Effector memory CD8-positive, alpha-beta T cell (primary cell): ENCODE measurements at regions not wholly inside any gene's neighbourhood (a gene's known extent, or its start where the extent isn't known, plus 50 kb on each side); places are given as distances from the start of the nearest gene placed in this dataset.

ENCODE experiments used
- ATAC-seq: fragments of 150-1000 bp; cut with Tn5 transposase; replicated peaks from 2 replicates; pipeline ENCODE4 v1.10.0; 2021; ENCODE audit warnings: mild to moderate bottlenecking, moderate library complexity
- DNase-seq, 3 experiments: peaks; one replicate each; pipeline ENCODE4 v3.0.0; 2021
- H3K27ac Mint-ChIP-seq, 2 donors: one replicate each; pipeline ENCODE4 v1.8.0; 2022; ENCODE audit warnings: mild to moderate bottlenecking in 2 of 2, mixed read lengths in 2 of 2, moderate library complexity in 2 of 2
- H3K27me3 Mint-ChIP-seq, 2 donors: one replicate each; pipeline ENCODE4 v1.8.0; 2022; ENCODE audit warnings: mixed read lengths in 2 of 2
- H3K36me3 Mint-ChIP-seq: one replicate; pipeline ENCODE4 v1.8.0; 2022; ENCODE audit warnings: mild to moderate bottlenecking, moderate library complexity, mixed read lengths; ENCODE audit not compliant: insufficient read depth
- H3K4me1 Mint-ChIP-seq, 2 donors: one replicate each; pipeline ENCODE4 v1.8.0; 2022; ENCODE audit warnings: low read depth in 2 of 2, mixed read lengths in 2 of 2
- H3K4me3 Mint-ChIP-seq, 2 donors: one replicate each; pipeline ENCODE4 v1.8.0; 2022; ENCODE audit warnings: mild to moderate bottlenecking in 2 of 2, mixed read lengths in 2 of 2, moderate library complexity in 2 of 2
- H3K9me3 Mint-ChIP-seq, 2 donors: one replicate each; pipeline ENCODE4 v1.8.0; 2022; ENCODE audit warnings: mixed read lengths in 2 of 2

GRCh38 chr1:209509039-209509438, 74.5 kb upstream of the CAMK1G start:
- ATAC-seq (no peak), DNase-seq (no peak)
- Mint-ChIP-seq H3K4me1 (no peaks in the 10 kb centered on the region), H3K27me3 (peaks cover 19 to 40% of the 10 kb centered on the region in 2 donors), H3K36me3 (no peaks in the 10 kb centered on the region), H3K27ac (no peak overlapping the region), H3K4me3 (no peak overlapping the region), H3K9me3 (peaks cover 0 to 1% of the 10 kb centered on the region in 2 donors)

GRCh38 chr1:209510063-209510462, 73.5 kb upstream of the CAMK1G start:
- no peaks in the 10 kb centered on the region for H3K36me3 Mint-ChIP-seq
- no peak overlapping the region for H3K4me3 Mint-ChIP-seq
- H3K4me1 Mint-ChIP-seq = no peaks in the 10 kb centered on the region
- H3K27ac Mint-ChIP-seq = no peak overlapping the region
- H3K27me3 Mint-ChIP-seq = peaks cover 24 to 41% of the 10 kb centered on the region in 2 donors
- peaks cover 0 to 1% of the 10 kb centered on the region in 2 donors for H3K9me3 Mint-ChIP-seq
- ATAC-seq (no peak), DNase-seq (no peak)

- H3K4me3 Mint-ChIP-seq = no peak overlapping the region
- peaks cover 27 to 40% of the 10 kb centered on the region in 2 donors for H3K27me3 Mint-ChIP-seq
- H3K36me3 Mint-ChIP-seq = no peaks in the 10 kb centered on the region
- ATAC-seq (no peak), DNase-seq (no peak)
- H3K27ac Mint-ChIP-seq = no peak overlapping the region
- H3K9me3 Mint-ChIP-seq = peaks cover 0 to 1% of the 10 kb centered on the region in 2 donors
- no peaks in the 10 kb centered on the region for H3K4me1 Mint-ChIP-seq
These were observed 72.3 kb upstream of the CAMK1G start for GRCh38 chr1:209511169-209511568.

GRCh38 chr1:209512821-209513220, 70.7 kb upstream of the CAMK1G start:
- no peak for ATAC-seq
- DNase-seq = no peak
- no peak overlapping the region for H3K4me3 Mint-ChIP-seq
- H3K27ac Mint-ChIP-seq = no peak overlapping the region
- no peaks in the 10 kb centered on the region for H3K36me3 Mint-ChIP-seq
- peaks cover 0 to 1% of the 10 kb centered on the region in 2 donors for H3K9me3 Mint-ChIP-seq
- no peaks in the 10 kb centered on the region for H3K4me1 Mint-ChIP-seq
- H3K27me3 Mint-ChIP-seq = peaks cover 24 to 34% of the 10 kb centered on the region in 2 donors

GRCh38 chr1:209513226-209513625, 70.3 kb upstream of the CAMK1G start:
- peaks cover 24 to 38% of the 10 kb centered on the region in 2 donors for H3K27me3 Mint-ChIP-seq
- H3K4me3 Mint-ChIP-seq = no peak overlapping the region
- peaks cover 0 to 1% of the 10 kb centered on the region in 2 donors for H3K9me3 Mint-ChIP-seq
- no peaks in the 10 kb centered on the region for H3K36me3 Mint-ChIP-seq
- ATAC-seq = no peak
- no peaks in the 10 kb centered on the region for H3K4me1 Mint-ChIP-seq
- no peak overlapping the region for H3K27ac Mint-ChIP-seq
- no peak for DNase-seq

- peaks cover 32 to 39% of the 10 kb centered on the region in 2 donors for H3K27me3 Mint-ChIP-seq
- DNase-seq (no peak), ATAC-seq (no peak)
- H3K36me3 Mint-ChIP-seq = no peaks in the 10 kb centered on the region
- no peak overlapping the region for H3K4me3 Mint-ChIP-seq
- no peaks in the 10 kb centered on the region for H3K9me3 Mint-ChIP-seq
- H3K27ac Mint-ChIP-seq = no peak overlapping the region
- no peaks in the 10 kb centered on the region for H3K4me1 Mint-ChIP-seq
These were observed 66.5 kb upstream of the CAMK1G start for GRCh38 chr1:209516771-209517680.

- ATAC-seq (no peak), DNase-seq (no peak)
- no peaks in the 10 kb centered on the region for H3K9me3 Mint-ChIP-seq
- H3K4me3 Mint-ChIP-seq = no peak overlapping the region
- no peaks in the 10 kb centered on the region for H3K4me1 Mint-ChIP-seq
- no peak overlapping the region for H3K27ac Mint-ChIP-seq
- peaks cover 32 to 35% of the 10 kb centered on the region in 2 donors for H3K27me3 Mint-ChIP-seq
- H3K36me3 Mint-ChIP-seq = no peaks in the 10 kb centered on the region
These were observed 65.8 kb upstream of the CAMK1G start for GRCh38 chr1:209517681-209518050.

GRCh38 chr1:209519786-209520185, 63.7 kb upstream of the CAMK1G start:
- Mint-ChIP-seq H3K4me3 (no peak overlapping the region), H3K4me1 (no peaks in the 10 kb centered on the region), H3K27ac (no peak overlapping the region), H3K36me3 (no peaks in the 10 kb centered on the region), H3K9me3 (no peaks in the 10 kb centered on the region), H3K27me3 (peaks cover 28 to 31% of the 10 kb centered on the region in 2 donors)
- ATAC-seq (no peak), DNase-seq (no peak)

GRCh38 chr1:209522826-209523225, 60.7 kb upstream of the CAMK1G start:
- Mint-ChIP-seq H3K36me3 (no peaks in the 10 kb centered on the region), H3K27me3 (peaks cover 28 to 29% of the 10 kb centered on the region in 2 donors)

GRCh38 chr1:209526137-209526536, 57.4 kb upstream of the CAMK1G start:
- no peaks in the 10 kb centered on the region for H3K4me1 Mint-ChIP-seq
- DNase-seq (no peak), ATAC-seq (no peak)
- no peak overlapping the region for H3K4me3 Mint-ChIP-seq
- H3K9me3 Mint-ChIP-seq = no peaks in the 10 kb centered on the region
- peaks cover 36 to 43% of the 10 kb centered on the region in 2 donors for H3K27me3 Mint-ChIP-seq
- no peak overlapping the region for H3K27ac Mint-ChIP-seq
- no peaks in the 10 kb centered on the region for H3K36me3 Mint-ChIP-seq

More at GRCh38 chr1:209522826-209523225, 60.7 kb upstream of the CAMK1G start:
- Mint-ChIP-seq H3K4me1 (no peaks in the 10 kb centered on the region), H3K9me3 (no peaks in the 10 kb centered on the region), H3K4me3 (no peak overlapping the region), H3K27ac (no peak overlapping the region)
- no peak for DNase-seq
- ATAC-seq = no peak

- peaks cover 44 to 46% of the 10 kb centered on the region in 2 donors for H3K27me3 Mint-ChIP-seq
- H3K27ac Mint-ChIP-seq = no peak overlapping the region
- ATAC-seq (no peak), DNase-seq (no peak)
- no peaks in the 10 kb centered on the region for H3K9me3 Mint-ChIP-seq
- H3K4me3 Mint-ChIP-seq = no peak overlapping the region
- H3K36me3 Mint-ChIP-seq = no peaks in the 10 kb centered on the region
- H3K4me1 Mint-ChIP-seq = no peaks in the 10 kb centered on the region
These were observed 56.1 kb upstream of the CAMK1G start for GRCh38 chr1:209527372-209527771.

GRCh38 chr1:209527993-209528717, 55.4 kb upstream of the CAMK1G start:
- Mint-ChIP-seq H3K4me3 (no peak overlapping the region), H3K27ac (no peak overlapping the region), H3K4me1 (no peaks in the 10 kb centered on the region), H3K27me3 (peaks cover 44 to 46% of the 10 kb centered on the region in 2 donors), H3K9me3 (no peaks in the 10 kb centered on the region), H3K36me3 (no peaks in the 10 kb centered on the region)
- ATAC-seq (no peak), DNase-seq (no peak)

- no peaks in the 10 kb centered on the region for H3K9me3 Mint-ChIP-seq
- no peaks in the 10 kb centered on the region for H3K4me1 Mint-ChIP-seq
- no peak for DNase-seq
- H3K27me3 Mint-ChIP-seq = peaks cover 45 to 46% of the 10 kb centered on the region in 2 donors
- no peak overlapping the region for H3K27ac Mint-ChIP-seq
- H3K36me3 Mint-ChIP-seq = no peaks in the 10 kb centered on the region
- no peak overlapping the region for H3K4me3 Mint-ChIP-seq
- ATAC-seq = no peak
These were observed 54.3 kb upstream of the CAMK1G start for GRCh38 chr1:209529233-209529632.

GRCh38 chr1:209531006-209531405, 52.5 kb upstream of the CAMK1G start:
- DNase-seq = no peak
- H3K9me3 Mint-ChIP-seq = no peaks in the 10 kb centered on the region

More at GRCh38 chr1:209531006-209531405, 52.5 kb upstream of the CAMK1G start:
- Mint-ChIP-seq H3K4me1 (no peaks in the 10 kb centered on the region), H3K27ac (no peak overlapping the region), H3K27me3 (peaks cover 44 to 46% of the 10 kb centered on the region in 2 donors), H3K4me3 (no peak overlapping the region), H3K36me3 (no peaks in the 10 kb centered on the region)
- no peak for ATAC-seq
